HG02870 (cell line): ENCODE measurements at regions not wholly inside any gene's neighbourhood (a gene's known extent, or its start where the extent isn't known, plus 50 kb on each side); places are given as distances from the start of the nearest gene placed in this dataset.
A peak's percentile ranks its signal among the peaks of the same experiment; 100 is the strongest.
"Not testable (repeated sequence)": the region's sequence is repeated elsewhere in the genome, so short reads cannot be mapped to it uniquely, and the experiment has no call there.

ENCODE experiments used
- ATAC-seq: cut with Tn5 transposase; IDR thresholded peaks from one replicate; pipeline ENCODE4 v1.9.1; 2021; ENCODE audit warnings: mild to moderate bottlenecking, moderate library complexity; ENCODE audit not compliant: unreplicated experiment

DNA sequence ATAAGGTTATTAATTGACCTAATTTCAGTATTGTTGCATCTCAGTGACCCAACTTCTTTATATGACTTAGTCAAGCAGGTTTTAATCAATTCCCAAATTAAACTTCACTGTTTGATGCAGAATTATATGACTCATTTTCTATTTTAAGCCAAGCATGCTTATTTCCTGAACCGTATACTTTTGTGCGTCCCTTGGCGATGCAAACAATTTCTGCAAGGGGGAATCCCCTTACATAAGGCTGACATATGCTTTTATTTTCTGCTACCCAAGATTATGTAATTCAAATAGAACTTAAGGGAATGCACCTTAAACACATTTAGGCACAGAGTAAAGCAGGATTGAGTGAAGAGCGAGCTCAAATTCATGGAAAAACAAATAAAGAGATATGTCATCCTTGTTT lies 303.9 kb downstream of the PDCD6IP start:
- no peak for ATAC-seq

DNA sequence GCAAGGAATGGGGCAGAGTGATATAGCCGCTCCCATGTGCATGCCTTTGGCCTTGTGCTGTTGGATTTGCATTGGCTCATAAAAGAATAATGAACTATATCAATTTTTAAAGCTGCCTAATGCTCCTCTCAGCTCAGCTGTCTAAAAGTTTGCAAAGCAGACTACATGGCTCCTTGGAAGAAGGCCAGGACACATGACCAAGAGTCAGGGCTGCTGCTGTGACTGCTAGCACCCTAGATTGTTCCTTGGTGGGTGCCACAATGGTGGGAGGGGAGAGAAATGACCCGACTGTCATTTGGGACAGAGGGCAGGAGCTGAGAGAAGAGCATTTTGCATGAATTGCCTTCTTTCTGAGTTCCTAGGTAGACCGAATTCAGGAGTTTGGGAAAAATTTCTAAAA lies 307.9 kb downstream of the PDCD6IP start:
- ATAC-seq: no peak

DNA sequence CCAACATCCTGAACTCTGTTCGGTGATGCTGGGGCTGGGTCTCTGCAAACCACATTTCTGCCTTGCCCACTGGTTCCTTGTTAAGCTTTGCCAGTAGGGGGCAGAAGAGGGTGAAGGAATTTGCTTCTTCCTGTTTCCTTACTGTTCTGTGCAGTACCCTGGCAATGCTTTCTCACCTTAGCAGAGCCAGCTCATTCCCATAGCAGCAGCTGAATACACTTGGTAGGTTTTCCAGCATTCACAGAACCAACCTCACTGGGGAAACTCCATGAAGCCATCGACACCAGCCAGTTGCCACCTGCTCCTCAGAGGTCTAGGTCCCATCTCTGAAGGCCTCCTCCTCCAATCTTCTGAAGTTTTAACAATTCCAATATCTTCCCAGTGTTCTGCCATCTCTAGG lies 308.4 kb downstream of the PDCD6IP start:
- peak; percentile 37 for ATAC-seq

DNA sequence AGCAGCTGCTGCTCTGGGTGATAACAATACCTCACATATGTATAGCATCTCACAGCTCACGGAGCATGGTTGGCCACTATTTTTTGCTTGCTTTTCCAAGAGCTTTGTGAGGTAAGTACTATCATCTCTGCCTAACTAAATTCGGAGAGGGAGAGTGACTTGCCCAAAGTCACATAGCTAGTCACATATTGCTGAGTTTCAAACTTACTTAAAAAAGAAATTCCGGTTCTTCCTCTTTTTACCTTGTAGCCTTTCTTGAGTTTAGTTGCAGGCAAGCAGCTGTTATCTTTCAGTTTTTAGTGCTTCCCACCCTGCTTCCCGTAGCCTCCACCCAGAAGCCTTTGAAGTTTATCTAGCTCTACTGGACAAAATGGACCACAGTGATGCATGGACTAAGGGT lies 309.2 kb downstream of the PDCD6IP start:
- ATAC-seq: peak; percentile 65

DNA sequence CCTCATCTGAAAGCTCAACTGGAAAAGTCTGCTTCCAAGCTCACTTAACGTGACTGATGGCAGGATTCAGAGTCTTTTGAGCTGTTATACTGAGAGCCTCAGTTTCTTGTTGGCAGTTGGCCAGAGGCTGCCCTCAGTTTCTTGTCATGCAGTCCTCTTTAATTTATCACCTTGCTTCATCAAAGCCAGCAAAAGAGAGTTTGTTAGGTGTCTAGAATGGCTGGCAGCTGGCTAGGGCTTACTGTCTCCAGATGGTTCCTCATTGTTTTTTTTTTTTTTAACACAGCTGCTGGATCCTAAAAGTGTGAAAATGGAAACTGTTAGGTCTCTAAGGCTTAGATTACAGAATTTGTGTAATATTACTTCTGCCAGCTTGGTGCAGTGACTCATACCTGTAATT lies 310.6 kb downstream of the PDCD6IP start:
- ATAC-seq: no peak

DNA sequence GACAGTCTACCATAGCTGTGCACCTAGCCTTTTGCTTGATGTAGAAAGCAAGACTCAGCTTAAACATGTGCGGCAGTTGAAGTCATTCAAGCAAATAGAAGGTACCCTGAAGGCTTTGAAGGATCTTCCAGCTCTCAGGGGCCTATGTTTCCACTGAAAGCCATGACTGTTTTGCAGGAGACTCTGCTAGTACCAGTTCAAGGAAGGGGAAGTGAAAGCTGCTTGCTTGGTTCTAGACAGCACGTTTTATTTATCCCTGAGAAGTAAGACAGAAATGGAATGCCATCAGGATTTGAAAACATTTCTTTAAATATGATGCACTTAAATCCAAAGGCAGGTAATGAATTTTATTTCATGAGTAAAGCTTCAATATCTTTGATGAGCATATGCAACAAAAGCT lies 311.4 kb downstream of the PDCD6IP start:
- peak; percentile 34 for ATAC-seq

GRCh38 chr3:34111361-34111760 lies 312.9 kb downstream of the PDCD6IP start:
- ATAC-seq: no peak

- ATAC-seq: not testable (repeated sequence)
Observed at GRCh38 chr3:34112261-34112660, 313.8 kb downstream of the PDCD6IP start.

- ATAC-seq: no peak
Observed at GRCh38 chr3:34131091-34131490, 332.7 kb downstream of the PDCD6IP start.

GRCh38 chr3:34132069-34132692 lies 333.8 kb downstream of the PDCD6IP start:
- no peak for ATAC-seq

- ATAC-seq: no peak
Observed at GRCh38 chr3:34139566-34139965, 341.1 kb downstream of the PDCD6IP start.

- ATAC-seq: no peak
Observed at GRCh38 chr3:34140616-34141015, 342.2 kb downstream of the PDCD6IP start.

DNA sequence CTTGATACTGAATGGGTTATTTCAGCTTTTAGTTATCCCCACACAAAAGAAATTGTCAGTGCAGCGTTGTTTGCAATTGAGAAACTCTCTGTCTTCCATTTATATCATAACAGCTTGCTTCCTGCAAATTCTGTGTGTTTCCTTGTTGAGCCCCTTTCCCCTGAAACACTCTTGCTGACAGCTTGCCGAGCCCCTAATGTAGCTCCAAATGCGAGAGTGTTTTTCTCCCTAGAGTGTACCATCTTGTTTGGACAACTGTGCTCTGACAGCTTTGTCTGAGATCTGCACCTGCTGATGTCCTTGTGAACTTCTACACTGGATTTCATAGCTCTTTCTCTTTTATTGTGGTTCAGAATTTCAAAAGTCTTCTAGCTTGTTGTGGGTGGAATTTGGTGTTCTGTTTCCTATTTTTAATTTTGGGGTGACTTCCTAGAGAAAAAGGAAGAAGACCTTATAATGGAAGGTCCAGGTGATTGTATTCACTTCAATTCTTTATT lies 343.5 kb downstream of the PDCD6IP start:
- no peak for ATAC-seq

GRCh38 chr3:34145796-34146195 lies 347.4 kb downstream of the PDCD6IP start:
- no peak for ATAC-seq

DNA sequence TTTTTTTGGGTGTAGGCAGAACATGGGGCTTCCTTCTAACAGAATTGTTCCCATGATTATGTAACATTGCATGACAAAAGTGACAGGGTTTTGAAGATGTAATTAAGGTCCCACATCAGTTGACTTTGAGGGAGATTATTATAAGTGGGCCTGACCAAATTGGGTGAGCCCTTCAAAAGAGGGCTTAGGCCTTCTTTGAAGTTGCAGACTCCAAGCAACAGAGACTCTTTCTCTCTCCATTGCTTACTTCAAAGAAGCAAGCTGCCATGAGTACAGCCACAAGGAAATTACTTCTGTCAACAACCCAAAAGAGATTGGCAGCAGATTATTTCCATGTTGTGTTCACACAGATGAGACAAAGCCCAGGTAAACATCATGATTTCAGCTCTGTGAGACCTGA lies 348.2 kb downstream of the PDCD6IP start:
- no peak for ATAC-seq

GRCh38 chr3:34150992-34151391 lies 352.6 kb downstream of the PDCD6IP start:
- ATAC-seq: peak; percentile 38

GRCh38 chr3:34152656-34153055 lies 354.2 kb downstream of the PDCD6IP start:
- no peak for ATAC-seq

DNA sequence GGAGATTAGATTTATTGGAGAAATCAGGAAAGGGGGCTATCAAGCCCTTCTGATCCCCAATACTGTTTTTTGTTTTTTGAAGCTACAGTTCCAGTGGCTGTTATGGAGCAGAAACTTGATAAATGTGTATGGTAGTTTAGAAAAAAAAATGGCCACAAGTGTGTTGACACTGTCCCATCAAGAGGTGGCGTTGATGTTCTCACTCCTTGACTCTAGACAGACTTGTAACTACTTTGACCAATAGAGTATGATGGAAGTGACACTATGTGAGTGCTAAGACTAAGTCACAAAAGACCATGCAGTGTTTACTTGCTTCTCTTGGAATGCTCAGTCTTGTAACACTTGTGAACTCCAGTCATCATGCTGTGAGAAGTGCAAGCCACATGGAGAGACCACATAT lies 356.7 kb downstream of the PDCD6IP start:
- ATAC-seq: no peak

- ATAC-seq: peak; percentile 65
Observed at GRCh38 chr3:34155666-34156065, 357.2 kb downstream of the PDCD6IP start.

DNA sequence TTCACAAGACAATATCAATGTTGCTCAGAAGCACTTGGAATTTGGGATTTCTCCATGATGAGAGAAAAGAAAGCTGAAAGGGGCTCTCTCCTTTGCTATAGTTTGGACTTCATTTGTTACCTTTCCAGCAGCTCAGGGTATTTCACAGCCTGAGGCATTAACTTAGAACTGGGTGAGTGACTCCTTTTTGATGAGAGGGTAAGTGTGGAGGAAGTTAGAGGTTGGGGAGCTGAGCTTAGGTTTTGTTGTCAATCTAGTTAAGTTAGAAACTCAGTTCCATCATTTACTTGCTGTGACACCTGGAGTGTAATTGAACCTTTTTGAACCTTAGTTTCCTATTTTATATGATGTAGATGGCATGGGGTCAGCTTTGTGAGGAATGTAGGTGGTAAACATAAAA lies 359.1 kb downstream of the PDCD6IP start:
- ATAC-seq: no peak

- no peak for ATAC-seq
Observed at GRCh38 chr3:34159613-34160420, 361.4 kb downstream of the PDCD6IP start.

GRCh38 chr3:34169636-34170035 lies 371.2 kb downstream of the PDCD6IP start:
- ATAC-seq: not testable (repeated sequence)
